GM19468 (cell line): ENCODE measurements at regions not wholly inside any gene's neighbourhood (a gene's known extent, or its start where the extent isn't known, plus 50 kb on each side); places are given as distances from the start of the nearest gene placed in this dataset.
"Not testable (repeated sequence)": the region's sequence is repeated elsewhere in the genome, so short reads cannot be mapped to it uniquely, and the experiment has no call there.

ENCODE experiments used
- ATAC-seq: cut with Tn5 transposase; IDR thresholded peaks from one replicate; pipeline ENCODE4 v1.9.1; 2021; ENCODE audit warnings: mild to moderate bottlenecking, moderate library complexity, moderate number of reproducible peaks; ENCODE audit not compliant: unreplicated experiment; ENCODE audit errors: extremely low read depth

DNA sequence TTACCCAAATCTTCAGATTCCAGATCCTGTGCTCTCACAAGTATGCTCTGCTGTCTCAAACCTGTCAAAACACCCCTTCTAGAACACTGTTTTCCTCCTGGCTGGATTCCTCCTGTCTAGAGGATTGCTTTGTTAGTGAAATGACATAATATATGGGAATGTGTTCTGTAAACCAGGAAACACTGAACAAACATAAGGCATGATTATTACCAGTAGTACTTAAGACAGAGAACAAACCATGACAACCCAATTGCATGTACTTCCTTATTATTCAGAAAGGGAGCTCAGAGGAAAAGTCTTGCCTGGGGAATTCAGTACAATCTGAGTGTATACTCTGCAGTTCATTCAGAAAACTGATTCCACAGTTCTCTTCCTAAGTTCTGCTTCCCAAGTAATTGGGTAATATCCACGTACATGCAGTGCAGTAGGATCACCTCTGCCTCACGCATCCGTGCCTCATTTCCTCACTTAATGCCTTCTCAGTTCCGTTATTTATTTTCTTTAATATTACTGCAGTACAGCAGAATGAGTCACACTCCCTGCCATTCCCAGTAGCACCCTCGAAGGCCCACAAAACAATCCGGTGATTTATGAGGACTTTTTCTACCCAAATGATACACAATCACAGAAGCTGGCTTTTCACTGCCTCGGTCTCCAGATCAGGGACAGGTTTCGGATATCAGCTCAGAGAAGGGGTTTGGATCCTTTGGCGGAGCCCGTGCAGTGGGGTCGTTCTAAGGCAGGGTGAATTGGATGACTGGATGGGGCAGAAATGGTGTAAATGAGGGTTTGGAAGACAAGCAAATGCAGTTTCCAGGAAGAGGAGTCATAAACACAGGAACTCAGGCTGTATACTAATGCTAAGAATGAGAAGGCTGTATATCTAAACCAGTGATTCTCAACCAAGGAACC lies 896.9 kb downstream of the KCNA4 start:
- ATAC-seq, result no peak

DNA sequence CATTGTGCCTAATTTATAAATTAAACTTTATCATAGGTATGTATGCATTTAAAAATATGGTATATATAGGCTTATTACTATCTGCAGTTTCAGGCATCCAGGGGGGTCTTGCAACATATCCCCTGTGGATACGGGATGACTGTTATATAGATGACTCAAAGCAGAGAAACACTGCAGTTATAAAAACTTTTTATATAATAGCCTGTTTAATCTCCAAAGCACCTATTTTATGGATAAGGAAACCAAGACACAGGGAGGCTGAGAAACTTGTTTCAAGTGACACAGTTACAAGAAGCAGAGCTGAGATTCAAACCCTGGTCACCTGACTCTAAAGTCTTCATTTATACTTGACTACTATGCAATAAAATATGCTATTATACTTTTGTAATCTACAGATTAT lies 897.7 kb downstream of the KCNA4 start:
- no peak for ATAC-seq

DNA sequence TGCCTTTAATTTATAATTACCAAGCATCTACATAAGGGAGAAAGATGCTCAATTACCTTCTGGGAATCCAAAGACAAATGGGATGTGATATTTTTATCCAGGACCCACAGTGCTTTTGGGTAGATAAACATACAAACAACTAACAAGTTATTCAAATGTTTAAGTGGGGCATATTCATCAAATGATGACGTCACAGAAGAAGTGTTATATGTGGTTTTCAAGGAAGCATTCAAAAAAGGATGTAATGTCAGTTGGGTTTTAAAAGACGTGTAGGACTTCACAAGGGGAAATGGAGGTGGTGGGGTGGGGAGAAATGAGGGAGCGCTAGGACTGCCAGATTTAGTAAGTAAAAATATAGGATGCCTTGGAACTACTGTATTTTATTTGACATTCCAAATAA lies 915.9 kb downstream of the KCNA4 start:
- no peak for ATAC-seq

DNA sequence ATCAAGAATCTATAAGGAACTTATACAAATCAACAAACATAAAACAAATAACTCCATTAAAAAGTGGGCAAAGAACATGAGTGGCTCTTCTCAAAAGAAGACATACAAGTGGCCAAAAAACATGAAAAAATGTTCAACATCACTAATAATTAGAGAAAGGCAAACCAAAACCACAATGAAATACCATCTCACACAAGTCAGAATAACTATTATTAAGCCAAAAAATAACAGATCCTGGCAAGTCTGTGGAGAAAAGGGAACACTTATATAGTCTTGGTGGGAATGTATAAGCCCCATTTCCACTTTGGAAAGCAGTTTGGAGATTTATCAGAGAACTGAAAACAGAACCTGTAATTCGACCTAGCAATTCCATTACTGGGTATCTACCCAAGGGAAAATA lies 921.0 kb downstream of the KCNA4 start:
- ATAC-seq, result no peak

DNA sequence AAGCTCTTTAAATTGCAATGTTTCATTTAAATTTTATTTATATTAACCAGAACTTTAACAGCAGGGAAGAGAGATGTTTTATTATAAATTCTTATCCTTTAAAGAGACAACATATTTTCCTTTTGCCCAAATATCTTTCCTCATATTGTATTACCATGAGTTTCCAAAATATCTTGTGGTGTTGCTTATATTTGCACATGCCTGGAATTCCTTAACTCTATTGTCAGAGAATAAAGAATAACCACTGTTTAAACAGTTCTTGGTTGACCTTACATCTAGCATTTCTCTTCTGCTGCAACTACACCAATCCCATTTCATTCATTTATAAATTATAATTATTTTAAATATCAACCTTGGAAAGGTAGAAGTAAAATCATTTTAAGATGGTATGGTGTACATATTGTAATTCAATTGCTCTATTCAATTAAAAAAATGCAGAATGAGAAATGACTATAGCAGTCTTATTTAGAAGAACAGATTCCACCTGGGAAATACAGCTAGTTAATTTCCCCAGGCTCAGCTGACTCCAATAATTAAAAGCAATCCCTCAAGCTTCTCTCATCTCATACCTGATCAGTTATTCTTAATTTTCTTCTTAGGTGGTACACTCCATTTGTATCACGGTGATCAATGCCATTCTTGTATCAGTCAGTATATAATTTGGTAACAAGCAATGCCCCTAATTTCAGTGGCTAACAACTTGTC lies 923.3 kb downstream of the KCNA4 start:
- no peak for ATAC-seq

- ATAC-seq, result no peak
Measured at GRCh38 chr11:29087200-29087812, 929.5 kb downstream of the KCNA4 start.

DNA sequence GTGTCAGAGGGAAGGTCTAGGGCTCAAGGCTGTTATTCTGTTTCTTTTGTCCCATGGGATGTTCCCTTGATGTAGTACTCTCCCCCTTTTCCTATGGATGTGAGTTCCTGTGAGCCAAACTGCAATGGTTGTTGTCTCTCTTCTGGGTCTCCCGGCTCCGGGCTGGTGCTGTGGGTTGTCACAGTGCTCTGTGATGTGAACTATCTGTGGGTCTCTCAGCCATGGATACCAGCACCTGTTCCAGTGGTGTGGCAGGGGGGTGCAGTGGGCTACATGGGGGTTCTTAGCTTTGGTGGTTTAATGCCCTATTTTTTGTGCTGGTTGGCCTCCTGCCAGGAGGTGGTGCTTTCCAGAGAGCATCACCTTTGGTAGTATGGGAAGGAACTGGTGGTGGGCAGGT lies 941.1 kb downstream of the KCNA4 start:
- ATAC-seq, result no peak

GRCh38 chr11:29063630-29064361 lies 953.0 kb downstream of the KCNA4 start:
- no peak for ATAC-seq

GRCh38 chr11:29061452-29061851 lies 953.3 kb downstream of the METTL15 start:
- no peak for ATAC-seq

DNA sequence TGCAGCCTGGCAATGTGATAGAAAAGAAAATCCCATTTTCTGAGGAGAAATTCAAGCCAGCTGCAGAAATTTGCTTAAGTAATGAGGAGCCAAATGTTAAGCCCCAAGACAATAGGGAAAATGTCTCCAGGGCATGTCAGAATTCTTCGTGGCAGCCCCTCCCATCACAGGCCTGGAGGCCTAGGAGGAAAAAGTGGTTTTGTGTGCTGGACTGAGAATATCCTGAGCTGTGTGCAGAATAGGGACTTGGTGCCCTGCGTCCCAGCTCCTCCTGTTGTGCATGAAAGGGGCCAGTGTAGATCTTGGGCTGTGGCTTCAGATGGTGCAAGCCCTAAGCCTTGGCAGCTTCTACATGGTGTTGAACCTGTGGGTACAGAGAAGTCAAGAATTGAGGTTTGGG lies 948.3 kb downstream of the METTL15 start:
- ATAC-seq, result not testable (repeated sequence)

DNA sequence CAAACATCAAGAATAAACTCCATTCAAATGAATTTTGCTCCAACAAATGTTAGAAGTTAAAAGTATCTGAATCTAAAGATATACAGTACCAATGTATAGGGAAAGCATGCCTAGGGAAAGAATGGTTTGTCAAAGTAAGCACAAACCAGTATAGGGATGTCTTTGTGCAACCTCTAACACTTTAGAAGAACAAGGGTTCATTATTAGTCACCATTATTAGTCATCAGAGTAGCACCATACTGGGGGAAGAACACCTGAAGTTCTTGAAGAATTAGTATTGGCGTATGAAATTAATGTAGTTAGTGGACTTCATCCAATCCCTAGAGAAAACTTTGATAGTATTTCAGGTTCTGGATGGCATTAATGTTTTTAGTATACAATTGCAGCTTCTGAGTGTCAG lies 943.7 kb downstream of the METTL15 start:
- ATAC-seq, result no peak

DNA sequence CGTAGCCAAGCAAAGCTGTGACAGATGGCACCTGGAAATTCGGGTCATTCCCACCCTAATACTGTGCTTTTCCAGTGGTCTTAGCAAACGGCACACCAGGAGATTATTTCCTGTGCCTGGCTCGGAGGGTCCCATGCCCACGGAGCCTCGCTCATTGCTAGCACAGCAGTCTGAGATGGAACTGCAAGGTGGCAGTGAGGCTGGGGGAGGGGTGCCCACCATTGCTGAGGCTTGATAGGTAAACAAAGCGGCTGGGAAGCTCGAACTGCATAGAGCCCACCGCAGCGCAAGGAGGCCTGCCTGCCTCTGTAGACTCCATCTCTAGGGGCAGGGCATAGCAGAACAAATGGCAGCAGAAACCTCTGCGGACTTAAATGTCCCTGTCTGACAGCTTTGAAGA lies 942.8 kb downstream of the METTL15 start:
- ATAC-seq, result not testable (repeated sequence)

DNA sequence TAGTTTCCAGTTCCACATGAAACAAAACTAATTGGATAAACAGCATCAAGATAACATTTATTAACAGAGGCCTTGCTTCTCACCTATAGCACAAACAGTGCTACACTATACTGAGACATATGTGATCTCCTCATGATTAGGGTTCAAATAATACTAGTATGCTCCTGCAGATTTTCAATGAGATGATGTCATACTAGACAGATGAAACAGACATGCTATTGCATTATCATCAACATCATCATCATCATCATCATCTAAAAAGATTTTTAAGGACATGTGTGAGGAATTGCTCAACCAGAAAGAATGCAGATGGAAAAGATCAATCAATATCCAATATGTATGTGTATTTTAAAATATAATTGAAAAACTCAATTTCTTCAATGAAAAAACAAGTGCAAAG lies 932.3 kb downstream of the METTL15 start:
- ATAC-seq, result no peak

DNA sequence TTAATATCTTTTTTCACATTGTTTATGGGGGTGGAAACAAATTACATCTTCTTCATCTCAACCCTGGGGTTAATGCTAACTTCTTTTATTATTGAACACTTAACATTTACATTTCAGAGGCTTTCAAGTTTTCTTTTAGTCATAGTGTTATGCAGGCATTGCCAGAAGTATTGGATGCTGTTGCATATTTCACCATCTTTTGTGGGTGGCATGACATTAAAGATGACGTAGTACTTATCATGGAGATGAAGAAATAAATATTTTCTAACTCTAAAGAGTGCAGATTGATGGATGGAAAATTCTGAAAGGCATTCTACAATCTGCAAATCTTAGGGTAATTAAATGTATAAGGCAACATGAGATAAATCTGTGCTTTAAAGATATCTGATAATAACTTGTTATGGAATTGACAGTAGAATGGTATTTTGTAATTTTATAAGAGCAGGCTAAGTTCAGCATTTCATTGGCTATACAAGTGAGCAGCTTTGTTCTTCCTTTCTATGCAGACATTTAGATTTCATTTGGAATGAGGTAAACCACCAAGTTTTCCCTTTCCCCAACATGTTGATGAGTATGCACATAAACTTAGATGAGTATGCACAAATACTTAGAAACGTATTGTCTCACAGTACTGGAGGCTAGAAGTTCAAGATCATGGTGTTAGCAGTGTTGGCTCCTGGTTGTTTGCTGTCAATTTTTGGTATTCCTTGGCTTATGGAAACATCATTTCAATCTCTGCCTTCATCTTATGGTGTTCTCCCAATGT lies 924.4 kb downstream of the METTL15 start:
- ATAC-seq, result no peak

GRCh38 chr11:29029452-29029851 lies 921.3 kb downstream of the METTL15 start:
- no peak for ATAC-seq

- no peak for ATAC-seq
Measured at GRCh38 chr11:29027436-29027835, 919.2 kb downstream of the METTL15 start.

DNA sequence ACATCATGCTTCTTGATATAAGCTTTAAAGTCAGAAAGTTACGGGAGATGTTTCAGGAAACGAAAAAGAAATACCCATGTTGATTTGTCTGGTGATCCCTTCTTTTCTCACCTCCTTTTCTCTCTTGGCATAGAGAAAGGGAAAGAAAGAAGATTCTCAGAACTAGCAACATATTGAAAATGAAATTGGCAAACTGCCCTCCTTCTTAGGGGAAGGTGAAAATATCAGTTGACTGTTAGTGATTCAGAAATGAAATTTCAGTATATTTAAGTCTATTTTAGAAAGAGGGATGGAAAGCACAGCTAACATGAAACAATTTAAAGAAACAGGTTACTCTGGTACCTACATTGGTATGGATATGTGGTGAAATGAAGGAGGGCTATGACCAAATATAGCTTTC lies 918.1 kb downstream of the METTL15 start:
- no peak for ATAC-seq

DNA sequence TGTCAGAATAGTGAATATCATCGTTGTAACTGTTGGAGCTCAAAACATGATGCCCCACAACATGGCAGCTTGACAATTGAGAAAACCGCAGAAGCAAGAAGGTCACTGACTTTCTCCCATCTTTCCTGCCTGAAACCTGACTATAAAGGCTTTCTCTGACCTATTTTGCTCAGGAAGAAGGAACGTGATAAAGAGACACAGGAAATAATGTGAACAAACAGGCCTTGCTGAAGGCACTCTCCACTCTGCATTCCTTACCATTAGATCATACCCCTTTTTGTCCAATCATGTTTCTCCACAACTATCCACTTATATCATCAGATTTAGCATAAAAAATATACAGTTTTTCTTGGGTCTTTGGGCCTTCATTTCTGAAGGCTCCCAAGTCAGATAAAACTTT lies 916.8 kb downstream of the METTL15 start:
- ATAC-seq, result no peak

DNA sequence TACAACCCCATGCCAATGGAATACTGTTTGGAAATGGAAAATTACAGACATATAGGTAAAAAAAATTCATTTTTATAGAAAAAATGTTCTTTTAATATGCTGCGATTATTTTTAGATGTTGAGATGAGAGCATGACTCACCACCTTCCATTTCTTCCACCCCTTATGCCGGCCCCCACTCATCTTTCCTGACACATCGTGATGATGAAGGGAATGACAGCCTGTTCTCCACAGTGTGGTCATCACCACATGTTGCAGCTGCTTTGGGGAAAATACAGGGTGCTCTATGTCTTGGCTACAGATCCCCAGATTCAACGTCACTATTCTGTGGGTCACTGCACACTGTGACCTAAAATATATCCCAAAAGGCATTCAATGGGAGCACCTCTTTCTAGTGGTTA lies 916.2 kb downstream of the METTL15 start:
- ATAC-seq, result no peak

- ATAC-seq, result no peak
Measured at GRCh38 chr11:29023761-29024160, 915.6 kb downstream of the METTL15 start.
